HG02981 (cell line): ENCODE measurements at regions not wholly inside any gene's neighbourhood (a gene's known extent, or its start where the extent isn't known, plus 50 kb on each side); places are given as distances from the start of the nearest gene placed in this dataset.

Experiments used
- ATAC-seq: cut with Tn5 transposase; IDR thresholded peaks from one replicate; pipeline ENCODE4 v1.9.1; 2021; ENCODE audit warnings: mild to moderate bottlenecking, moderate library complexity; ENCODE audit not compliant: unreplicated experiment

DNA sequence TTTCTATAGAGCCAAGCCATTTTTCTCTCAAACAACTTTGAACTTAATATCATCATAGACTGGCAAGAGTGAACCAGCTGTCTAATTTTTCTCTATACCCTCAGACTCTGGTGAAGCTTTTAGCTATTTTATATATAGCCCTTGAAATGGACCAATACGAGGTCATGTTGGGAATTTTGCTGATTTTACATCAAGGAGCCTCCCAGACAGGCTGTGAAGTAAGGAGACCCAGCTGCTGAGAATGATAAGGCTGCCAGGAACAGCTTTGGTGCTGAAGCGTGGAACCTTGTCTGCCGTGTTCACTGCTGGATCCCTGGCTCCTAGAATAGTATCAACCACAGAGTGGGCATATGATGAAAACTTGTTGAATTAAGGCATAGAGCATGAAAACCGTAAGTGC is 326.2 kb upstream of the NAV3 start:
- no peak for ATAC-seq

DNA sequence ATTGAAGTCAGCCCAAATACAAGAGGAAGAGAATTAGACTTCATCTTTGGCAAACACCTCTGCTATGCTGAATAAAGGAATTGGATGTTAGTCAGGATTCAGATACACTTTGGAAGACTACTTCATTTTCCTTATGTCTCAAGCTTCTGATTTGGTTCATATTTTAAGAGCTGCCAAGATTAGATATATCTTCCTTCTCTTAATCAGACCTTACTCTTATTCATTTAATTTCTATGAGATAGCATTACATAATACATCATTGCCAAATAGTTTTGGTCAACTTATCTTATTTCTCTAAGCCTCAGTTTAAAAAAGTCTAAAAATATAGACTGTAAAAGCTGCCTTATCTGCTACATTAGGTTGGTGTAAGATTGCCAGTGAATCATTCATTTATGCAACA is 330.6 kb upstream of the NAV3 start:
- ATAC-seq: no peak

DNA sequence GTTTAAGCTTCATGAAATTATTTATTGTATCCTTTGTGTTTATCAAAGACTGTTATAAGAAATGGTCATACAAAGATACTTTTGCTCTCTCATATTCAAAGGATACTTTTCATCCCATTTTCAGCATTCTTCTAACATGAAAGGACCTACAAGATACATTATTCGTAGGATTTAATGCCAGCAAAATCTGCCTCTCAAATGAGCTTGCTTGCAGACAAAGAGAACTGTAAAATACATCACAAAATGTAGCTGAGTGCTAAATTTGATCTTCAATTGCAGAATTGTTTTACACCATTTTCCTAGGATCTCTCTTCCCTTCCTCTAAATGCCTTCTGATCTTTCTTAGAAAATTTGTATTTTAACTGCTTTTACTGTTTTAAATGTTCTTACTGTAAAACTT is 333.0 kb upstream of the NAV3 start:
- ATAC-seq: no peak

DNA sequence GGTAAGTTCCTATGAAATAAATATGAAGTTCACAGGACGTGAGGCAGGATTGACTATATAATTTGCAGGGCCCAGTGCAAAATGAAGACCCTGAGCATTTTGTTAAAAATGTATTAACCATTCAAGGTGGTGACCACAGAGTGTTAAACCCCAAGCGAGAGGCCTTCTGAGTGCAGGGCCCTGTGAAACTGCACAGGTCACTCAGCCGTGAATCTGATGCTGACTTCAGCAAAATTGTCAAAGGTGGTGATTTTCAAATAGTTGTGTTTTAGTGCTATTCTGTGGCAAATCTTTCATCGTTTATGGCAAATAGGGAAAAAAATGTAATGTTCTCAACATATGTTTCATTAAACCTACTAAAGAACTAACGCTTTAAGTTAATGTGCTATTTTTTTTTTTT is 334.0 kb upstream of the NAV3 start:
- no peak for ATAC-seq

DNA sequence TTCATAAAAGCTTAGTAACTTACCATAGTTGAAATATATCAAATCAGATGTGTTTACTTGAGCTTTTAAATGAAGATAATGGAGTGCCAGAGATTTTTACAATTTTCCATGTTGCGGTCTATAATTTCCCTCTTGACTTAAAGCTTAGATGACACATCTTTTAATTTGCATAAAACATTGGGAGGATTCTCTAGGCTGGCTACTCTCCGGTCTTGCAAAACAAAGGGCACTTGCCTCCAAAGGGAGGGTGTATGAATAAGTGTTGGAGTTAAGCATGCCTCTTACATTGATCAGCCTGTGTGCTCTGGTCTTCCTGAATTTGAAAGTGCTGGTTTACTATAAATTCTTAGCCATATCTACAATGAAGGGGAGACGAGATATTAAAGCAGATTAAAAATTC is 336.4 kb upstream of the NAV3 start:
- no peak for ATAC-seq

DNA sequence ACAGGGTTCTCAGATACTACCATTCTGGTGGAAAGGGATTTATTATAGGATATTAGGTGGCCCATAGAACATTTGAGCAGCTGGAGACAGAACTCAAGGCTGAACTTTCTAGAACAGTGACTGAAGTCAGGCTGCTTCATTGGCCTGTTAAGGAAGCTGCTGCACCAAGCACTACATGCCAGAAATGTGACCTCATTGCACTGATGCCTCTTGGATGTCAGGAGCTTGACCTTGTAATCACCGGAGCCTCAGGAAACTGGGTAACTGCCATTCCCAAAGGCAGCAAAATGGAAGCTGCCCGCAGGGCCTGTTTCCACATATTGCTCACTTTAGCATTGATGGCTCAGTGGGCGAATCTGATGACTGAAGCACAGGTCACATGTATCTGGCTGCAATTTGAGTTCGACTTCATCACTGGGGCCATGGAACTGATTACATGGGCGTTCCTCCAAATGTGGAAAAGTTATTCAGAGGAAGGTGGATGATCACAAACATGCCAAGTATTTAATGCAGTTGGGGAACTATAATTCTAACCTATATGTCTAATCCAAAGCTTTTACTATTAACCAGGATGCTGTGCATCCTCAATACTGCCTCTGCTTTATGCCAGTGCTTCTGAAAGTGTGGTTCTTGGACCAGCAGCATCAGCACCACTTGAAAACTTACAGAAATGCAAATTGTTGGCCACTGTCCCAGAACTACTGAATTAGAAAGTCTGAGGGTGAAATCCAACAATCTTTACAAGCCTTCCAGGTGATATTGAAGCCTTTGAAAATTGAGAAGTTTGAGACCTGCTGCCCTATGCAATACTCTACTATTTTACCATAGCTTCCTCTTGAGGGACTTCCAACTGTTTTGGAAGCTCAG is 337.2 kb upstream of the NAV3 start:
- ATAC-seq: no peak

DNA sequence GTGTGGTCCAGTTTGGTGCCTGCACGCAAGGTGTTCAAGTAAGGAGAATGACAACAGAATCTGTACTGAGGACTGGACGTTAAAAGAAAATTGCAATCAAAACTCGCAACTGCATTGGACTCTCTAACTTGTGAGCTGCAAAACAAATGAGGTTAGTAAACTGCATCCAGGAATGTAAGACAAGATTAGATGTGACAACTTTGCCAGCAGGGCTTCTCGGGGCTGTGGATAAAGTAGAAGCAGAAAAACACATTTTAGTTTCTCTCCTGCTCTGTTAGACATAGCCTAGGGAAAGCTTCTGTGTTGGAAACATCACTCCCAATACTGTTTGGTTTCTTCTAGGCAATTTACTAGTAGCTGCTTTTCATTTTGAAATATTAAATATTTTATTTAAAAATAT is 338.2 kb upstream of the NAV3 start:
- no peak for ATAC-seq

DNA sequence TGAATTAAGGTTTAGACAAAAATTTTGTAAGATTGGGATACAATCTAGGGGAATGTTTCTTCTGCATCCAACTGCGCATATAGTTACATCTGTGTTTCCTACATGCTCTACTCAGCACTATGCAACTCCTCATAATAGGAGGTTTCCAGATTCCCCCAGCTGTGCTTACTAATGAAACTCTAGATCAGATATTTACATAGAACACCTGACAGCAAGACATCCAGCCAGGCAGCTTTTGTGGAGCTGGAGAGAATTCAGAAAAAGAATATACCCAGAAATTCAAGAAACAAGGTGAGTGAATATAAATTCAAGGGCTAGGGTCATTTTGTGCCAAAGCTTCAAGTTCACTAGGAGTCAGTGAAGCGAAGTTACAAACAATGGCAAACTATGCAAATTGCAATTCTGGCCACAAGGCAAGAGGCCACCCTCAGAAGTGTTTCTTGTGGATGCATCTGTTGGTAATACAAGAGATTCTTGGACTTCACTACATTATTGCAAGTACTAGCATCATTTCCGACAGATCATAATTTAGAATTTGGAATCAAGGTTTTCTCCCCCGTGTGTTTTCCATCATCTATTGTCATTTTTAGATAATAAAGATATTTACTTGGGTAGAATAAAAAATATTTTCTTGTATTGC is 341.2 kb upstream of the NAV3 start:
- no peak for ATAC-seq

DNA sequence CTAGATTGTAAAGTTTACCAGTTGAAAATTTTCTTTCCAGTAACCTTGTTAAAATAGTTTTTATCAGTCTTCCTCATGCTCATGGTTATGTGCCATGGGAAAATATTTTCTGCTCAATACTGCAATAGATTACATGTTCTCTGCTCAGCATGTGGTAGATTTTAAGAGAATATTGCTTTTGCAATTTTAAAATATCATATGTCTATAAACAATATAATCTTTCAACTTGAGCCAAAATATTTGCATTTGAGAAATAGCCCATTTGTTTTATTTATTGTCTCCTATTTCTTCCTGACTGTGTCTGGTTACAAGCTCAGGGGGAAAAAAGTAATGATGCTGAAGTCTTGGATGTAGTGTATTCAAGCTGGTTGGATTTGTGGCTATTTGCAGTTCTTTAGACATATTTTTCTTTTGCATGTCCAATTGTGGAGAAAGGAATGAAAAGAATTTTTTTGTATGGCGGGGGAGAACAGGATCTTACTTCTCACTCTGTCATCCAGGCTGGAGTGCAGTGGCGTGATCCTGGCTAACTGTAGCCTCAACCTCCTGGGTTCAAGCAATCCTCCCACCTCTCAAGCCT is 342.6 kb upstream of the NAV3 start:
- ATAC-seq: no peak

DNA sequence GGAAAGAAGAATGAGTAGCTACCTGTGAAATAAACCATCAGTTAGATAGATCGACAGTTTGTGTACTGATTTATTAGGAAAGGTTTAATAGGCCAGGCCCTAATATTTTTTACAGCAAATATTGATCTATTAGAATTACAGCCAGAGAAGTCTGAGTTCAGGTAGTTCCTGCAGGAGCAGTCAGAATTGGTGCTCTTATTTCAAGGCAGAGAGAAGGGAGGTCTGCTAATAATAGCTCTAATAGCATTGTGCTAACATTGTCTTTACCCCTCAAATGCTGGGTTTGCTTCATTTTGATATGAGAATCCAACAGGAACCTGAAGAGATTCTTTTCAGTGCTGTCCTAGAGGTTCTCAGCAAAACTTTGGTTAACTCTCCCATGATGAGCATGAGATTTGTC is 343.8 kb upstream of the NAV3 start:
- ATAC-seq: no peak

DNA sequence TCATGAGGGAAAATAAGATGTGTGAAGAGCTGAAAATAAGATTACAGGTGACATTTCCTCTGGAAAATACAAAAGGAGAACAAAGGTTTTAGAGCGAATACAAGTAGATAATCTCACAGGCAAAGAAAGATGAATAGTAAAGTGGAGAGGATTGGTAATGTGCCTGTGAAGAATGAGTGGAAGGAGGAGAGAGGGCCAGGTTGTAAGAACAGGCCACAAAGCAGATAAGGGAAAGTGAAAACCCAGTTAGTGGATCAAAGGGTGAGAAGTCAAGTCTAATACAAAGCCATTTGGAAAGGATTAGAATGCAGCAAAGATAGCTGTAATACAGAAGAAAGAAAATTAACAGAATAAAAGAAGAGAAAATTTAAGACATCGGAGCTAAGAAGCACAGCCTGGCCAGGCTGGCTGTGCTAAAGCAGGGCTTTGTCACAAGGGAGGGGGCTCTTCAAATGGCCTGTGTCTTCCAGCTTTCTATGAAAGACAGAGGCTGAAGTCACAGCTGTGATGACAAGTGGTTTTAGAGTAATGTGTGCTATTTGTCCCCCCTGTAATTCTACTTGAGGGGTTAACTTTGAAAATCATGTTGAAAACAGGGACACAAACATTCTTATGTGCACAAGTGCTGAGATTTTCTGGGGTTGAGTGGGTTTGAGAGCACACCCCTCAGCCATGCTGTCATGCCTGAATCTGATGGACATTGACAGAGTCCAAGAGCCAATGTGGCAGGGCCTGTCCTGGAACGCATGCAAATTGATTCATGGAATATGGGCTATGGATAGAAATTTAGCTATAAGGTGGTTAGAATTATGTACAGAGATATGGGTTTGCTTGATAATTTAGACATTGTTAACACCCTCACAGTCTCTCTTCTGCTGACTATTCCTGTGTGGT is 344.5 kb upstream of the NAV3 start:
- no peak for ATAC-seq

DNA sequence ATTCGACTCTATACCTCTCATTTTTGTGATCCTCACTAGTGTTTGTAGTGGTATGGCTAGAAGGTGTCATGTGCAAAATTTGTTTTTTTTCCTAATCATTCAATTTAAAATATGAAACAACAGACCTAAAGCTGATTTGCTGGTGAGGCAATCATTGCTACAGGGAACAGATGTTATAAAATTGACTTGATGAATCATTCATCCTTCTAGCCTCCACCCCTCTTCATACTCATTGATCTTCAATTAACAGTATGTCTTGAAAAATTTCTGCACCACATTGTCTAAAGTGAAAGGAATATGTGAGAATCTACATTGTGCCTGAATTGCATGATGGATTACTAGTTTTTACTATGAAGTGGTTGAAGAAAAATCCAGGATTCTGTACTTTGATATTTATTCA is 349.0 kb upstream of the NAV3 start:
- no peak for ATAC-seq

DNA sequence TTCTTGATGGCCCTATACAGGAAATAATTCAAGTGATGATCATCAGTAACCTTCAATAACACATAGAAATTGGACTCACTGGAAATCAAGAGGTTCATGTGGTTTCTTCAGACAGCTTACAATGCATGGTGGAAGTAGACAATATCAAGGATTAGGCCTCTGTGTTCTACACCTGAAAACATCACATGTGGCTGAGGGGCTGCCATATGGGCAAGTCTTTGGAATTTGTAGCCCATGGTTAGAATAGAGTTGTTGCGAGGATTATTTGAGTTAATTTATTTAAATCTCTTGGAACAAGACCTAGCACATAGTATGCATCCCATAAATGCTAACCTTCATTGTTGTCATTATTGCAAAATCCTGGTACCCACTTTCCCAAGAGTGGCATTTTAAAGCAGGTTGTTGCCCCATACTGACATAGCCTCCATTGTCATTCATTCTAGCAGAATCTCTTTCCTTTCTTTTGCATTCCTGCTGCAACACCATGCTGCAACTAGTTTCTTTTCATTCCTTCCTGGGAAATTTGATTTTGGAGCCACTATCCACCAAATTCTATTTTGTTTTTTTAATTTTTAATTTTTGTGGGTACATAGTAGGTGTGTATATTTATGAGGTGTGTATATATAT is 352.7 kb upstream of the NAV3 start:
- ATAC-seq: no peak

DNA sequence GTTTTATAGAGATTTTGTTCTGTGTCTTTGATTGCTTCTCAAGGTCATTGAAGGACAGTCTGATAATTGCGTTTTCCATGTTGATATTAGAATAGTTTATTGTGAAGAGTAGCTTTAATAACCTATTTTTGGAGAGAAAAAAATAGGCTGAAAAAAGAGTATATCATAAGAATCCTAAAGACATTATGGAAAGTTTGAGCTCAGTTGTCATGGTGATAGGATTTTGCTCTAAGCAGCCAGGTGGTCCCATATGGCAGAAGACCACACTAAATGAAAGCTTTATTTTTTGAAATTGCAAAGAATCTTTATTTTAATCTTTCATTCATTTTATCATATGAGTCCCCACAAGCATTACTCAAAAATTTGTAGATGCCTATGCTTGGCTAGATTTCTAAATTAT is 358.9 kb upstream of the NAV3 start:
- ATAC-seq: no peak

DNA sequence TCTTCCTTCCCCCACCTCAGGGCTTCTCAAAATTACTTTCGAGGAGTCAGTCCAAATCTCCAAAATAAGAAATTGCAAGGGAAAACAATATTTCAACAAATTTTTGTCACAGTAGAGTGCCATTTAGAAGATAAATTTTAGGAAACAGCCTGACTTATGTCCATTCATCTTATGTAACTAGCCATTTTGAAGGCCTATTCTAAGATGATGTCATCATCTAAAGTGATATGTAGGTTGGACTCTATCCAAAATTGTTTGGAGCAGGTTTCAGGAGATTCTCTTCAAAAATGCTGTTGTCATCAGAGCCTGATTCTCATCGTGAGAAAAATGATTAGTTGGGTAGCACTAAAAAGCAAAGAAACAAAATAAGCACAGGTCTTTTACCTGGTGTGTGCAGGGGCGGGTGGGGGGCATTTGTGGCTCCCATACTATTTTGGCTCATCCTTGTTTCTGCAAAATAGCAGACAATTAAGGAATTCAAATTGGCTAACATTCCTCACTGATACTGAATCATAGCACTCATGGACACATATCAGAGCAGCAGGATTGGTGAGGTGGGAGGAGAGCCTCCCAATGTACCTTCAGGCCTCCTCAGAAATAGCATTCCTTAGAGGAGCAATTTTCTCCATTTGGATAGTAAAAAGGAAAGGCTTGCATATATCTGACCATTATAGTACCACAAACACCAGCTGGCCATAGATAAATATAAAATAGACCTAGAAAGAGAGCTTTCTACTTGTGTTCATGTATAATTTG is 360.9 kb upstream of the NAV3 start:
- no peak for ATAC-seq

DNA sequence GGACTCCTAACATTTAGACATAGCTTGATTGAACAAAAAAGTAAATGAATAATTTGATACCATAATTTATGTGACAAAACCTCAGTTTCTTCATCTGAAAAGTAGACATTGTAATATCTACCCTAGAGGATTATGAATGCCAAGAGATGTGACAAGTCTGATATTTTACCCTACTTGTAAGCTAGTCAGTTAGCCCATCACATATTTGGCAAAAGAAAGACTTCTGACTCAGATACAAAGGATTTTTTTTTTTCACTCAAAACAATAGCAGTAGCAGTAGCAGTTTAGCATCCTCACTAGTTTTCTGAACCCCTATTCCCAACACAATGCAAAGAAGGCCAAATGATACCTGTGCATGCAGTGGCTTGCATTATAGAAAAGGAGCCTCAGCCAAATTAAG is 377.3 kb upstream of the E2F7 start:
- ATAC-seq: no peak

DNA sequence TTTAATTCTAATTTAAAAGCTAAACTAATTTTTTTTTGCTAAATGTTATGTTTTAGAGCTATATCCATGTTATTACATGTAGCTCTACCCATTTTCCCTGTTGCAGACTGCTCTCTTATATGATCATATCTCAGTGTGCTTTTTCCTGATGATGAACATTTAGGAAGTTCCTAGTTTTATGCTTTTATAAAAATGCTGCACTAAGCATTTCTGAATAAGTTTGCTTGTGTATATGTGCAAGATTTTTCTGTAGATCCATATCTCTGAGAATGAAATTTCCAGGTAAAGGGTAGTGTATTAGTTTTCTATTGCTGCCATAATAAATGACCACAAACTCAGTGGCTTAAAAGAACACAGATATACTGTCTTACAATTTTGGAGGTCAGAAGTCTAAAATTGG is 374.4 kb upstream of the E2F7 start:
- ATAC-seq: no peak

DNA sequence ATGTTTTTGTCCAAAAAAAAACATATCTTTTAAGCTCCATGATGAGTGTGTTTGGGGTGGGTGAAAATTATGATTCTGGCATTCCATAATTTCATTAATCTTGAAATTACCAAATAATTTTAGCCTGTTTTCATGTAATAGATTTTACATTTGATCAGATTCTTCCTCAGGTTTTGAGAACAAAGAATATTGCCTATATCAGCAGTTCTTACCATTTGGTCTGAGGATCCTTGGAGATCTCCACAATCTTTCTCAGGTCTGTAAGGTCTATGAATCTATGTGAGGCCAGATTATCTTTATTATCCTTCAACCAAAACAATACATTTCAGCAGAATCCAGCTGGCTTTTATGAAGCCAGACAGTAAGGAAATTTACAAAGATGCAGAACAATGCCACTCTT is 373.3 kb upstream of the E2F7 start:
- ATAC-seq: no peak

DNA sequence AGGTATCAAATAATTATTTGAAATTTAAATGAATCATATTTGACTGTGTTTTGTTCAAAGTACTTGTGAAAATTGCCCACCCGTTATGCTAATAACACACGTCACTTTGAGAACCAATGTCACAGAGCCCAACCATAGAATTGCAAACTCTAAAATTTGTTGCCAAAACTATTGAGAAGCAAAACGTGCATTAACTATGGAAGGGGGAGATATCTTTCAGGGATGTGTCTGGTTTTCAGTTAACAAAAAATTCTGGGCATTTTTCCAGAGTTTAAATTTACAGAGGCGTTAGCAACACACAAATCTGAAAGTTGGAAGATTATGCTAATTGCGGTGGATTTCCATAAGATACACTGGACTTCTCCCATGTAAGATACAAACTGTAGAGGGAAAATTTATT is 371.8 kb upstream of the E2F7 start:
- ATAC-seq: no peak

DNA sequence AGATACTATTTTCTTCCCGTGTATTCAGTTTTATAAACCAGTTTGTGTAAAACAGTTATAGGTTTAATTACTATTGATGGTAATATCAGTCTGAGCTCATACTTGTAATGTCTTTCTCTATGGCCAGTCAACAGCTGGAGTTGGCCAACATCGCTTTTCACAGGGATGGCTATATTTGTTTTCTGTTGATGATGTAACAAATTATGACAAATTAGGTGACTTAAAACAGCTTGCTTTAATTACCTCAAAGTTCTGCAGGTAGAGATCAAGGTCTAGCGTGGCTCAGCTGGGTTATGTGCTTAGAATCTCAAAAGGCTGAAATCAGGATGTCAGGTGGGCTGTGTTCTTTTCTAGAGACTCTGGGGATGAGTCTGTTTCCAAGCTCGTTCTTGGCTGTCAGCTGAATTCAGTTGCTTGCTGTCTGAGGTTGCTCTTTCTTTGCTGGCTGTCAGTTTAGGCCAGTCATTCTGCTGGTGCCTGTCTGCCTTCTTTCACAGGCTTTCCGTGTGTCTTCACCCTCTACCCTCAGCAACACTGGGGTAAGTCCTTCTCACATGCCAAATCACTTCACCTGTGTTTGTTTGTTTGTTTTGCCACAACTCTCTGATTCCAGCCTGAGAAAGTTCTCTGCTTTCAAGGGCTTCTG is 370.2 kb upstream of the E2F7 start:
- ATAC-seq: no peak
